ENCODE measurements at regions not wholly inside any gene's neighbourhood (a gene's known extent, or its start where the extent isn't known, plus 50 kb on each side); places are given as distances from the start of the nearest gene placed in this dataset.
"Not testable (repeated sequence)": the region's sequence is repeated elsewhere in the genome, so short reads cannot be mapped to it uniquely, and the experiment has no call there.

- peak overlapping the region in 2 of 7 experiments; percentile 1 to 4 for H3K4me3 ChIP-seq
- no peak overlapping the region for H3K27ac ChIP-seq
Measured at GRCh38 chr2:134027980-134028379, 225.9 kb upstream of the MGAT5 start.

DNA sequence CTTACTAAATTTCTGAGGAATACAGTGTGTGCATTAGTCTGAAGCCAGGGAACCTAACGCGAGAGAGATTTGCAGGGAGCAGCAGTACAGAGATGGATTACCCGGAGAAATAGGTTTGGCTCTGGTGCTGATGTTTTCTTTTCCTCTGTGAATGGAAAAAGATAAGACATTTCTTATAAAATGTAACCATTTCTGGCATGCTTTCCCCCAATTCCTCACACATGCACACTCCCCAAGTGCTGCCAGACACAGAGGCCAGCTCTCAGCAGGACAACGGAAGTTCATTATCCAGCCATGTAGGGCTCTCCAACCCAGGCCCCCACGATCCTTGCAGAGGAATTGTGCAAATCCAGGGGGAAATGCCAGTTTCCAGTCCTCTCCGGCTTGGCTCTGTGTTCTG, 224.5 kb upstream of the MGAT5 start:
- H3K27ac ChIP-seq = no peak overlapping the region

GRCh38 chr2:134031539-134031938, 222.3 kb upstream of the MGAT5 start:
- Histone ChIP-seq H3K4me3 (no peak overlapping the region), H3K27ac (no peak overlapping the region)

More for the DNA sequence above, 224.5 kb upstream of the MGAT5 start:
- H3K4me3 ChIP-seq = no peak overlapping the region

DNA sequence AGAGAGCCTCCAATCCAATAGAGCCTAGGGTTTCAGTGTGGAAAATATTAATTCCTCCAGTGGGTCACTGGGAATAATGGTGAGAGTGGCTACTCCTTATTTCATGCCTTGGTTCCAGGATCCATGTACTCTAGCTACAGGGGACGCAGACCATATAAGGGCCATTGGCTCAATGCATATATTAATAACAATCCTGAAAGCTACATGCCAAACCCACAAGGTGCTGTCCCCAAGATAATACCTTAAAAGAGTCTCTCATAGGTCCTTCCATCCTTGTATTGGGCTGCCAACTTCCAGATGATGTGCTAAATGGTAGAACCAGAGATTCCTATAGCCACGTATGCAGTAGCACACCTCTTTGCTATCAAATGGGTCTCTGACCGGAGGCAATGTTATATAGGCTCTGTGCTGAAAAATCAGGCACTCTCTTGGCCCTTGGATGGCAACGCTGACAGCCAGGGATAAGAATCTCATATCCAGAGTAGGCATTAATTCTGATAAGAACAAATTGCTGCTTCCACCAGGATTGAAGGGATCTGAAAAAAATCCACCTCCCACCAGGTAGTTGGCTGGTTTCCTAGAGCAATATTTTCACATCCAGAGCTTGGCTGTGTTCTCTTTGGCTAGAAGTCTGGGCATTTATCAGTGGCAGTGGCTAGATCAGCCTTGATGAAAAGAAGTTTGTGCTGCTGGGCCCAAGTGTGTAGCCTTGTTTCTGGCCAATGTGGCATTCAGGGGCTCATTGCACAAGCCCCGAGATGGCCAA, 218.1 kb upstream of the MGAT5 start:
- Histone ChIP-seq H3K4me3 (no peak overlapping the region), H3K27ac (no peak overlapping the region)

DNA sequence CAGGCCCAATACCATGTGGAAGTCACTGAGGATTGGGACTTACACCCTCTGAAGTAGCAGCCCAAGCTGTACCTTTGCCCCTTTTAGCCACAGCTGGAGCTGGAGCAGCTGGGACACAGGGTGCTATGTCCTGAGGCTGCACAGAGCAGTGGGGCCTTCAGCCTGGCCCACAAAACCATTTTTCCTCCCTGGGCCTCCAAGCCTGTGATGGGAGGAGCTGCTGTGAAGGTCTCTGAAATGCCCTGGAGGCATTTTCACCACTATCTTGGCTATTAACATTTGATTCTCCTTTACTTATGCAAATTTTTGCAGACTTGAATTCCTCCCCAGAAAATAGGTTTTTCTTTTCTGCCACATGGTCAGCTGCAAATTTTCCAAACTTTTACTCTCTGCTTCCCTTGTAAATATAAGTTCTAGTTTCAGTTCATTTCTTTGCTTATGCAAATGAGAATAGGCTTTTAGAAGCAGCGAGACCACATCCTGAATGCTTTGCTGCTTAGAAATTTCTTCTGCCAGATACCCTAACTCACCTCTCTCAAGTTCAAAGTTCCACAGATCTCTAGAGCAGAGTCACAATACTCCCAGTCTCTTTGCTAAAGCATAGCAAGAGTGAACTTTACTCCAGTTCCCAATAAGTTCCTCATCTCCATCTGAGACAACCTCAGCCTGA, 213.8 kb upstream of the MGAT5 start:
- peak overlapping the region in 1 of 21 experiments; percentile 6 for H3K27ac ChIP-seq
- no peak overlapping the region for H3K4me3 ChIP-seq

- H3K27ac ChIP-seq = peak overlapping the region in 1 of 21 experiments; percentile 6
- H3K4me3 ChIP-seq = not testable (repeated sequence)
Measured at GRCh38 chr2:134040626-134041172, 213.2 kb upstream of the MGAT5 start.

DNA sequence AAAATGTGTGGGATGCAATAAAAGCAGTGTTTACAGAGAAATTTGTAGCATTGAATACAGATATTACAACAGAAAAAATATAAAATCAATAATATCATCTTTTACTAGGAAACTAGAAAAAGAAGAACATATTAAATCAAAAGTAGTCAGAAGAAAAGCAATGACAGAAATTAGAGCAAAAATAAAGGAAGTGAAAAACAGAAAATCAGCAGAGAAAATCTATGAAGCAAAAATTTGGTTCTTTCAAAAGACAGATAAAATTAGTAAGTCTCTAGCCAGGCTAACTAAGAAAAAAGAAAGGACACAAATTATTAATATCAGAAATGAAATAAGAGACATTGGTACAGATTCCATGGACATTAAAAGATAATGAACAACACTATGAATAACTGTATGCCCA, 212.0 kb upstream of the MGAT5 start:
- no peak overlapping the region for H3K27ac ChIP-seq
- no peak overlapping the region for H3K4me3 ChIP-seq

DNA sequence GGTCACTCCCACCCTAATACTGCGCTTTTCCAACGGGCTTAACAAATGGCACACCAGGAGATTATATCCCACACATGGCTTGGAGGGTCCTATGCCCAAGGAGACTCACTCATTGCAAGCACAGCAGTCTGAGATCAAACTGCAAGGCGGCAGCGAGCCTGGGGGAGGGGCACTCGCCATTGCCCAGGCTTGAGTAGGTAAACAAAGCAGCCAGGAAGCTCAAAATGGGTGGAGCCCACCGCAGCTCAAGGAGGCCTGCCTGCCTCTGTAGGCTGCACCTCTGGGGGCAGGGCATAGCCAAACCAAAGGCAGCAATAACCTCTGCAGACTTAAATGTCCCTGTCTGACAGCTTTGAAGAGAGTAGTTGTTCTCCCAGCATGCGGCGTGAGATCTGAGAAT, 210.8 kb upstream of the MGAT5 start:
- not testable (repeated sequence) for H3K27ac ChIP-seq, H3K4me3 ChIP-seq

- Histone ChIP-seq H3K27ac (no peak overlapping the region), H3K4me3 (no peak overlapping the region)
Measured at GRCh38 chr2:134052173-134052572, 201.7 kb upstream of the MGAT5 start.

DNA sequence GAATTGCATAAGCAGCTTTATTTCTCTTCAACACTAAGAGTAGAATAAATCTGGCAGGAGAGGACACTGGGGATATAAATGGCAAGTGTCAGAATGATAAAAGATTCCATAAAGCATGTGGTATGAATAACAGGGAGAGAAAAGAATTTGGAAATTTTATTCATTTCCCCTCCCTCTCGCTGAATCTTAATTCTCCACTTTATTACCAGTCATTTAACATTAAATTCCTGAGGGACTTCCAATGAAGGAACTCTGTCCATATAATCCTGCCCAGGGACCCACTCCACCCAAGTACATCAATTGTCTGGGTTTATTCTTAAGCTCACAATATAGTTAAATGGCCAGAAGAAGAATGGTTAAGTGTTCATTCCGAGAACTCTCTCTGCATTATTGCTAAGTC, 197.7 kb upstream of the MGAT5 start:
- H3K4me3 ChIP-seq = no peak overlapping the region
- H3K27ac ChIP-seq = no peak overlapping the region

DNA sequence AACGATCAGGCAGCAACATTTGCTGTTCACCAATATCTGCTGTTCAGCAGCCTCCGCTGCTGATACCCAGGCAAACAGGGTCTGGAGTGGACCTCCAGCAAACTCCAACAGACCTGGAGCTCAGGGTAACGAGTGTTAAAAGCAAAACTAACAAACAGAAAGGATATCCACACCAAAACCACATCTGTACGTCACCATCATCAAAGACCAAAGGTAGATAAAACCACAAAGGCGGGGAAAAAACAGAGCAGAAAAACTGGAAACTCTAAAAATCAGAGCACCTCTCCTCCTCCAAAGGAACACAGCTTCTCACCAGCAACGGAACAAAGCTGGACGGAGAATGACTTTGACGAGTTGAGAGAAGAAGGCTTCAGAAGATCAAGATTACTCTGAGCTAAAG, 192.8 kb upstream of the MGAT5 start:
- not testable (repeated sequence) for H3K4me3 ChIP-seq, H3K27ac ChIP-seq

DNA sequence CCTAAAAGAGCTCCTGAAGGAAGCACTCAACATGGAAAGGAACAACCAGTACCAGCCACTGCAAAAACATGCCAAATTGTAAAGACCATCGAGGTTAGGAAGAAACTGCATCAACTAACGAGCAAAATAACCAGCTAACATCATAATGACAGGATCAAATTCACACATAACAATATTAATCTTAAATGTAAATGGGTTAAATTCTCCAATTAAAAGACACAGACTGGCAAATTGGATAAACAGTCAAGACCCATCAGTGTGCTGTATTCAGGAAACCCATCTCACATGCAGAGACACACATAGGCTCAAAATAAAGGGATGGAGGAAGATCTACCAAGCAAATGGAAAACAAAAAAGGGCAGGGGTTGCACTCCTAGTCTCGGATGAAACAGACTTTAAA, 191.6 kb upstream of the MGAT5 start:
- not testable (repeated sequence) for H3K27ac ChIP-seq, H3K4me3 ChIP-seq

- not testable (repeated sequence) for H3K4me3 ChIP-seq, H3K27ac ChIP-seq
Measured at GRCh38 chr2:134063916-134064315, 190.0 kb upstream of the MGAT5 start.

DNA sequence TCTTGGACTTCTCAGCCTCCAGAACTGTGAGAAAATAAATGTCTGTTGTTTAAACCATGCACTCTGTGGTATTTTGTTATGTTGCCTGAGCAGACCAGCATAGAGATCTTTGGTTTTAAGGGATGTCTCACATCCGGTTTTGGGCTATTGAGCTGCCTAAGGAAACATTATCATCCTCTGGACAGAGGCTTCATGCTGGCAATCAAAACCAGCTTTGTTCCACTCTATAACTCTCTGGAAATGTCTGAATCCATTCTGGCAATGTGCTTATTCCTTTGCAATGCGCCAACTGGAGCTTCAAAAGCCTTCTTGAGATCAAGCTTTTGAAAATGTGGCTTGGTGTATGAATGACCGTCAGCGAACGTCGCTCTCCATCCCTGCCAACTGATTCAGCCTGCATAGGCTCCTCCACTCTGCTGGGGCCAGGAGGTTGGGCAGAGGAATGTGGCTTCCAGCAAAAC, 183.6 kb upstream of the MGAT5 start:
- Histone ChIP-seq H3K27ac (no peak overlapping the region), H3K4me3 (no peak overlapping the region)

GRCh38 chr2:134072341-134072740, 181.5 kb upstream of the MGAT5 start:
- no peak overlapping the region for H3K4me3 ChIP-seq
- no peak overlapping the region for H3K27ac ChIP-seq

DNA sequence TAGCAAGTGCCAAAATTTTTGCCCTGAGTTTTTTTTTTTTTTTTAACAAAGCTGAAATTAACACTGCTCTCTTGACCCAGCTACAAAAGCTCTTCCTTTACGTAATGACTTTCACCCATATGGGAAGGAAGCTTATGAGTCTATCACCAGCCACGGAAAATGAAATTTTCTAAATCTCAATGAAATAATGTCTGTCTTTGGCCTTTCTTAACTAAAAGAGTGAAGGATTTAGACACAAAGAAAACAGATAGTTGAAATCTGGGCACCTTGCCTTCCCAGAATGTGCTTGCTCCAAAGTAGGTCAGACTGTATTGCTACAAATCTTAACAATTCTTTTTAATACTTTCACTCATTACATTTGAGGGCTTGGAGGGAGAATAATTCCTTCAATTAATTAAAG, 180.8 kb upstream of the MGAT5 start:
- Histone ChIP-seq H3K27ac (no peak overlapping the region), H3K4me3 (no peak overlapping the region)

- no peak overlapping the region for H3K4me3 ChIP-seq
Measured at GRCh38 chr2:134074619-134075018, 179.3 kb upstream of the MGAT5 start.

GRCh38 chr2:134075204-134075603, 178.7 kb upstream of the MGAT5 start:
- no peak overlapping the region for H3K4me3 ChIP-seq

More at GRCh38 chr2:134074619-134075018, 179.3 kb upstream of the MGAT5 start:
- H3K27ac ChIP-seq = no peak overlapping the region

GRCh38 chr2:134078354-134078753, 175.5 kb upstream of the MGAT5 start:
- Histone ChIP-seq H3K4me3 (no peak overlapping the region), H3K27ac (no peak overlapping the region)

More at GRCh38 chr2:134075204-134075603, 178.7 kb upstream of the MGAT5 start:
- H3K27ac ChIP-seq = no peak overlapping the region

GRCh38 chr2:134079373-134079772, 174.5 kb upstream of the MGAT5 start:
- Histone ChIP-seq H3K4me3 (no peak overlapping the region), H3K27ac (no peak overlapping the region)

All from skin epidermis (tissue), 12 donors.